ENCODE measurements at regions not wholly inside any gene's neighbourhood (a gene's known extent, or its start where the extent isn't known, plus 50 kb on each side); places are given as distances from the start of the nearest gene placed in this dataset.

GRCh38 chr6:164210783-164211182, 796.3 kb downstream of the QKI start:
- Mint-ChIP-seq H3K27me3 (ENCODE audit: low read depth) (no peaks in the 10 kb centered on the region), H3K4me1 (ENCODE audit: low read depth) (no peaks in the 10 kb centered on the region), H3K36me3 (ENCODE audit: low read depth) (no peaks in the 10 kb centered on the region), H3K9me3 (ENCODE audit: low read depth) (peaks cover 4% of the 10 kb centered on the region), H3K4me3 (ENCODE audit: unreplicated experiment) (no peak overlapping the region), H3K27ac (ENCODE audit: unreplicated experiment) (no peak overlapping the region)
- DNase-seq (ENCODE audit: low spot score), result no peak
- no peak for TF ChIP-seq CTCF (IDR thresholded peaks at IDR 0.05)

- TF ChIP-seq CTCF (IDR thresholded peaks at IDR 0.05), result no peak
- Mint-ChIP-seq H3K27me3 (ENCODE audit: low read depth) (no peaks in the 10 kb centered on the region), H3K4me3 (ENCODE audit: unreplicated experiment) (no peak overlapping the region), H3K9me3 (ENCODE audit: low read depth) (peaks cover 4% of the 10 kb centered on the region), H3K36me3 (ENCODE audit: low read depth) (no peaks in the 10 kb centered on the region), H3K27ac (ENCODE audit: unreplicated experiment) (no peak overlapping the region), H3K4me1 (ENCODE audit: low read depth) (no peaks in the 10 kb centered on the region)
- DNase-seq (ENCODE audit: low spot score), result no peak
Observed at GRCh38 chr6:164210323-164210722, 795.8 kb downstream of the QKI start.

- H3K4me1 Mint-ChIP-seq (ENCODE audit: low read depth), result no peaks in the 10 kb centered on the region
- no peak for DNase-seq (ENCODE audit: low spot score)
- no peak overlapping the region for H3K4me3 Mint-ChIP-seq (ENCODE audit: unreplicated experiment)
- H3K27ac Mint-ChIP-seq (ENCODE audit: unreplicated experiment), result no peak overlapping the region
- H3K9me3 Mint-ChIP-seq (ENCODE audit: low read depth), result peaks cover 9% of the 10 kb centered on the region
- no peak for TF ChIP-seq CTCF (IDR thresholded peaks at IDR 0.05)
- no peaks in the 10 kb centered on the region for H3K36me3 Mint-ChIP-seq (ENCODE audit: low read depth)
- no peaks in the 10 kb centered on the region for H3K27me3 Mint-ChIP-seq (ENCODE audit: low read depth)
Observed at GRCh38 chr6:164208371-164208770, 793.9 kb downstream of the QKI start.

DNA sequence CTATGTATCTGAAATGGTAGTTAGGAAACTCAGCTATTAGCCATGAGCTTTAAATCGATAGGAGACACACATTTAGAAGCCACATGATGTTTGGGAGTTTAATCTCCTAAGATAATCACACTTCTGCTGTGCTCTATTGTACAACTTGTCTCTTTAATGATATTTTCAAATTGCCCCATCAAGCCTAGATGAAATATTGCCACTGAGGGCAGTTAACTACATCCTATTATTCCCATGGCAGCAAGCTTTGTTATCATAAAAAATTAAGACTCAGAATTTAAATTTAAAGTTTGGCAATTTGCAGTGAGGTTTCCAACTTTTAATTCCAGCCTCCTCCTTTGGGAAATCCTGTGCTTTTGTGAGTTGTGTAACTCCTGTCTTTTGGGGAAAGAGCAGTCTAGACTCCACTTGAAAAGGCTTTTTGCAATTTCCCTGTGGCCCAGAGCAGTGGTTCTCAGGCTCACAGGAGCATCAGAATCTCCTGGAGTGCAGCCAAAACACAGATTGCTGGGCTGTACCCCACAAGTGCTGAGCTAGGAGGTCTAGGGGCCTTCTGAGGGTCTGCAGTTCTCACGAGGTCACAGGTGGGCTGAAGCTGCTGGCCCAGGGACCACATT, 792.4 kb downstream of the QKI start:
- Mint-ChIP-seq H3K4me3 (ENCODE audit: unreplicated experiment) (no peak overlapping the region), H3K4me1 (ENCODE audit: low read depth) (no peaks in the 10 kb centered on the region), H3K27me3 (ENCODE audit: low read depth) (no peaks in the 10 kb centered on the region), H3K9me3 (ENCODE audit: low read depth) (peaks cover 4% of the 10 kb centered on the region), H3K27ac (ENCODE audit: unreplicated experiment) (no peak overlapping the region), H3K36me3 (ENCODE audit: low read depth) (no peaks in the 10 kb centered on the region)
- no peak for TF ChIP-seq CTCF (IDR thresholded peaks at IDR 0.05)
- no peak for DNase-seq (ENCODE audit: low spot score)

DNA sequence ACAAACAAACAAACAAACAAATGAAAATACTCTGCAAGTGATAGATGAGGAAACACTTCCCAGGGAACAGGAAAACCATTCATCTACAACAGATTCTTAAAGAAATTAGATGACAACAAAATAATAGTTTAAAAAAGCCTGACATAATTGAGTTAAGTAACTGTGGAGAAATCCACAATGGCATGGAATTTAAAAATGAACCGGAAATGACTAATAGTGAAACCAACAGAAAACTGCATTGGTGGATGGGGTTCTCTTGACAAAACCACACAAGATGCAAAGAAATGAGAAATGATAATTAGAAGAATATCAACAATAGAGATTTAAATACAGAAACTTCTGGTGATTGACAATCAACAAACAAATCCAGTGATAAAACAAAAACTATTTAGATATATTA, 785.6 kb downstream of the QKI start:
- Mint-ChIP-seq H3K36me3 (ENCODE audit: low read depth) (no peaks in the 10 kb centered on the region), H3K4me3 (ENCODE audit: unreplicated experiment) (no peak overlapping the region), H3K27ac (ENCODE audit: unreplicated experiment) (no peak overlapping the region), H3K4me1 (ENCODE audit: low read depth) (peaks cover 4% of the 10 kb centered on the region), H3K9me3 (ENCODE audit: low read depth) (peaks cover 4% of the 10 kb centered on the region), H3K27me3 (ENCODE audit: low read depth) (no peaks in the 10 kb centered on the region)
- DNase-seq (ENCODE audit: low spot score), result no peak
- no peak for TF ChIP-seq CTCF (IDR thresholded peaks at IDR 0.05)
